ENCODE measurements at regions not wholly inside any gene's neighbourhood (a gene's known extent, or its start where the extent isn't known, plus 50 kb on each side); places are given as distances from the start of the nearest gene placed in this dataset.

DNA sequence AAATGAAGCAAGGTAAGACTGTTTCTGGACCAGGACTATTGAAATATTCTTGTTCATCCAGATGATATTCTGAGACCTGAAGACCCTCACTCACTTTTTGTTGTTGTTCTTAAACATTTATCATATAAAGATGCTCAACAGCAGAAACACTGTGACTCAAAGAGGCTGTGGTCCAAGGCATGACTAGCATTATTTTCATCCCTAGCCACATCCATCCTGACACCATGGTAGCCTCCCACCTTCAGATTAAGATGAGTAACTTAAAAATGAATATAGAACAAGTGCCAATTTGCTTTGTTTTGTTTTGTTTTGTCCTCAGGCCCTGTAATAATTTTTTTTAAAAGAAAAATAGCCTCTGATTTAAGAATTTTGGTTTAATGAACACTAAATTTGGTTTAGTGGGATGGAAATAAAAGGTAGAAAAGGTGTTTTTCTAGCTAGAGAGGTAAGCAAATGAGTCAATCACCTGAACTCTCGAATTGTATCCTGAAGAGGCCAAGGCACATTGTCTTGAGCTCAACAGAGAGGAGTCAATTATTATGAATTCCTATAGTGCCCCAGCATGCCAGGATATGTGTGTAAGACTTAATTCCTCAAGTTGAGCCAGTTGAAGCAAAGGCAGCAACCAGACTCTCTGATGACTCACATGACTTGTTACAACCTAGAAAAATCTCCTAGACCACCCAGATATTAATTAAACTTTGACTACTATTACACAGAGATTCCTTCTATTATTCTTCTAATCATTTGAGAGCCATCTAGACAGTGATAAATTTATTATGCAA lies 380.1 kb upstream of the TUSC1 start:
- no peak for DNase-seq (ENCODE audit: low spot score)

DNA sequence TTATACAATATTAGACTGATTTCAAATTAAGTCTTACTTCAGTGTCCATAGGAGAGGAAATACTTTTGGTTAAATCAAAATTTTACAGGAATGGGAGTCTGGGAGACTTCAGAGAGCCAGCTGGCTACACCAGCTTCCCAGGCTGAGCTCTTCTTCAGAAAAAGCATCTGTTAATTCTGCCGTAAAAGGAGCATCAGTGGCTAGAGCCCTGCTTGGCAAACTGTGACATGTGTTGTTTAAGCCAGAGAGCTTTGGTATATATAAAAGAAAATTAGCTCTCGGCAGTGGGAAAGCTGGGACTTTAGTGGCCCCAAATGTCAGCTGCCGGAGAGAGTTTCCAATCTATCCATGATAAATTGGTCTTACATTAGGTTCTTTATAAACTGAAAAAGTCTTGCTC lies 378.8 kb upstream of the TUSC1 start:
- DNase-seq (ENCODE audit: low spot score): no peak

DNA sequence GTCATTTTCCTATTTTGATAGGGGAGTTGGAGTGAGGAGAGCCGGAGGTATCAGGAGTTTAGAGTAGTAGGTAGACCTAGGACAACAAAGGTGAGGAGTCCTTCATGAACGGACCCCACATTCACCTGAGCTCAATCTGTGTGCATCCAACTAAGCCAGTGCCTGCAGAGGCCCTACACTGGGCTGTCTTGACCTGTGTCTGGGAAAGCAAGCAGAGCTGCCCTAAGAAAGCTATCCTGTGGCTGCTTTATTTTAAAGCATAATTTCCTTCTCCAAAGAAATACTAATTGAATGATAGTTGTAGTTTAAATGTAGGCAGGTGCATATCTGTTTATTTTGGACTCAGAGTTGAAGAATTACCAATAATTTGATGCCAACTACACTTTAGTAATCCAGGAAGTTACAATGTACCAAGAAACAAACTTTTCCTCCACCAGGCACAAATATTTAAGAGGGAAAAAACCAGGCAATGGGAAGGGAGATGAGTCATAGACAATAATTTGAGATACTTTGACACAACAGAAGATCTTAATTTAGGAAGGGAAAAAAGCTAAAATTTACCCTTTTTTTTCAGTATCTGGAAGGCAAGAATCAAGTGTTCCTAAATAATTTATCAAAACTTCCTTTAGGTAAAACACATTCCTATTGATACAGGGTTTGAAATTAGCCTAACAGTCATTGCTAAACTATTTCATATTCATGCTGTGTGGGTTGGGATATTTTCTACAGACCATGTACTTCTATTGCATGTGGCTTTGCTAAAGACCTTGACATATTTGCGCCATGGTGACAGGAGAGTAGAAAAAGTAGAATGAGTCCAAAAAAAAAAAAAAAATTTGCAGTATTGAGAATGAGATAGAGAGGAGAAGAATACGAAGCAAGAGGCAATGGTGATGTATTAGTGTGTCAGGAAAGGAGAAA lies 376.6 kb upstream of the TUSC1 start:
- no peak for DNase-seq (ENCODE audit: low spot score)

DNA sequence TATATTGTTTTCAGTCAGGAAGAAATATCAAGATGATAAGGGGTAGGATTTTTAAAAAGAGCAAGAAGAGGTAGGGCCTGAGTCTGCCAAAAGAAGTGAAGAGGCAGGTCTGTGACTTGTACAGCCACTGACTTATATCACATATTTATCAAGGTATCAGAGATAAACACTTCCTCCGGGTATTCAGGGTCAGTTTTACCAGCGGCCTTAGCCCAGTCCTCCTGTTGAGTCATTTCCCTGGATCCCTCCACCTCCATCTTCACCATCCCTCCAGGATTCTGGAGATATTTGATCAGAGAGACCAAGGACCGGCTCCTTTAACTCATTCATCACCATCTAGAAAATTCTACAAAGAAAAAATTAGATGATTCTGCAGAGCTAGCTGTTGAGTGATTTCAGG lies 375.7 kb upstream of the TUSC1 start:
- no peak for DNase-seq (ENCODE audit: low spot score)

DNA sequence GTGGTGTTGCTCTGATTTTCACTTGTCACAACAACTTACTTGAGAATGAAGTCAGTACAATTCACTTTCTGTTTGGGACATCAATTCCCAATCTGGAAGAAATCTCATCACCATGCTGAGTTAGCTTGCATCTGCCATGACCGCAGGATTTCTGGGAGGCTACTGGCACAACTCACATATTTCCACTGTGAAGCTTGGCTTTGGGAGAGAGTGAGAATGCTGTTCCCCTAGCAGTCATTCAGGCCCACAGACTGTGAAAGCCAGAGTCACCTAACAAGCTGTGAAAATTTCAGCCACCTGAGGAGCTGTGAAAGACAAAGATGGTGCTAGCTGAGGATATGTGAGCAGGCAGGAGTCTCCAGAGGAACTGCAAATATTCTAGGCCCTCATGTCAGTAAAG lies 365.2 kb upstream of the TUSC1 start:
- DNase-seq (ENCODE audit: low spot score): no peak

DNA sequence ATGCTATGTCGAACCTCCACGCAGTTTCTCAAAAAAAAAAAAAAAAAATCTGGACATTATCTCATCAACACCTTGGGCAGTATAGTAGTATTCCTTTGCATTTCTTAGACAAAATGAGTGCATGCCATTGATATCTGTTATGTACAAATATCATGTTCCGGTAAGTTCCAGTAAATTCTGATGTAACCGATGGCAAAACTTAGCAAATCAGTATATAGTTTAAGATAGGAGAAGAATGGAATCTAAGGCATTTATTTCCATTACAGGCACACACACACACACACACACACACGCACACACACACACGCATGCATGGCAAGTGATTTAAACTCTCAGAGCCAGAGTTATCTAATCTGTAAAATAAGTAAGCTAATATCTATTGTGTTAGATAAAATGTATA lies 356.5 kb upstream of the TUSC1 start:
- DNase-seq (ENCODE audit: low spot score): no peak

DNA sequence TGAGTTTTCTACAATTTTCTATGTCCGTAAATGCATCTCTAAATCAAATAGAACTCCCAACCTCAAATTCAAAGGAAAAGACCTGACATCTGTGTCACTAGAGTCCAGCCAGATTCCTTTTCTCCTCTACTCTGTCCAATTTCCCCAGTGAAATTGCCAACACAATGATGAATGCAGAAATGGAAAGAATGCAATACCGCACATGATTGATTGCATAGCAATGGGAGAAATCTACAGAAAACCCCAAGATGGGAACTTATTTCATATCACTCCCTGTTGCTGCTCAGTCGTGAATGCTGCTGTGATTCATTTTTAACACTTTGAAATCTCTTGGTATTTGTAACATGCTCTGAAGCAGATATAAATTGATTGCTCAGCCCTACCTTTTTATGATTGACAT lies 355.1 kb upstream of the TUSC1 start:
- no peak for DNase-seq (ENCODE audit: low spot score)

DNA sequence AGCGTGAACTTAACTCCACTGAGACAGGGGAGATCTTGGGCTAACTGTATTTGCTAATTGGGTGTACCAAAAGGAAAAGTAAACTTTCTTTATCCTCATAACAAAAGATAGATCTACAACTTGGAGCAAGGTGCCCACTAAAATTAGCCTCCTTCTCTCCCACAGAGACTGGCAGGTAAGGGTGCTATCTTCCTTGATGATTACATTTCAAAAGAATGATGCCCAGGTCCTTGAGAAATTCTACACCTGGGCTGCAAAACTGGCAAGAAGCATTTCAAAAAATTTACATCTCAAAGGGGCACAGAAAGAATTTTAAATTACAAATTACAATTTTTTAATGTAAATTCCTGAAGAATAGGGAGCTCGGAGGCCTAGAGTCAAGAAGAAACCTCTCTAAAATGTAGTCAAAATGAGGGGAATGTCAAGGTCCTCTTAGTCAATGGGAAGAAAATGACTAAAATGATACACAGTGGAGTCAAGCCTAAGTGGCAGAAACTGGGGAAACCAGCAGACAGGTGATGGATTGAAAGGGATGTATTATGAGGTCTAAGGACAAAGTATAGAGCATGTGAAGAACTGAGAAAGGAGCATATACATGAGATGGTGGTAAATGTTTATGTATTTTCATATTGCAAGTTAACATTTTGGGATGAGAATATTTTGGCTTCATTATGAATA lies 348.3 kb upstream of the TUSC1 start:
- no peak for DNase-seq (ENCODE audit: low spot score)

DNA sequence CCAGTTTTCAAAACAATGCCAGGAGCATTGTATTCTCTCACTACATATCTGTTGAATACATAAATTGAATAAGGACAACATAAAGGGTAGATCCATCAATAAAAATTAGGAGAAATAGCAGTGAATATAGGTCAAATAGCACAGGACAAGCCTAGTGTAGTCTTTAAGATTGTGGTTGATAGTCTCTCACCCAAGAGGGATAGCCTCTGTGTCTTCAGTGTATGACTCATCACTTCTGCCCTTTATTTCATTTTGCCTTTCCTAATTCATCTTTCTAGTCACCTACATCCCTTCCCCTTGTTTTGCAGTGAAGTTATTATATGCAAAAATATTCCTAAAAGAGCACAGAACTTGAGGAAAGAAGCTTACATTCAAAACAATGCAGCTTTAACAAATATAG lies 335.0 kb upstream of the TUSC1 start:
- DNase-seq (ENCODE audit: low spot score): no peak

DNA sequence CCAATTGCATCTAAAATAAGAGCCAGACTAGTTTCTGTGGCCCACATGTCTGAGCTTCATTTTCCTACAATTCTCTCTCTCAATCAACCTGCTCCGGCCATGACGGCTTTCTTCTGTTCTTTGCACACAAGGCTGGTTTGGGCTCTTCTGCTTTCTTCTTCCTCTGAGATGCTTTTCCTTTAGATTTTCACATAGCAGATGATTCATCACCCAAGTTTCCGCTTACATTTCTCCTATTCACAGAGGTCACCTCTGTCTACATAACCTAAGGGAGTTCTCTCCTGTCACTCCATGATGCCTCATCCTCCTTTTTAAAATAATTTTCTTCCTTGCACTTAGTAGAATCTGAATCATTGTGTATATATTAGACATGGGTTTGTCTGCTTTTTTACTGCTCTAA lies 334.6 kb upstream of the TUSC1 start:
- no peak for DNase-seq (ENCODE audit: low spot score)

DNA sequence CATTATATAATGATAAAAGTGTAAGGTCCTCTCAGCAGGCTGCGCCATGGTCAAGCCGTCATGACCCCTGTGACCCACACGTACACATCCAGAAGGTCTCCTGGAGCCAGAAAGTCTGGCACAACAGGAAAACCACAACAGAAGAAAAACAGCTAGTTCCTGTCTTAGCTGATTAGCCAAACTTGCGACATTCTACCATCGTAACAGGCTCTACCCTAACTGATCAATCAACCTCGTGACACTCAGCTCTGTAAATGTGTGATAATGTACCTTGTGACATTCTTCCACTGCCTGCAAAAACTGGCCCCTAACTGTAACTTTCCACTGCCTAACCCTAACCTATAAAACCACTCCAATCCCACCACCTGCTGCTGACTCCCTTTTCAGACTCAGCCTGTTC lies 316.4 kb upstream of the TUSC1 start:
- no peak for DNase-seq (ENCODE audit: low spot score)

DNA sequence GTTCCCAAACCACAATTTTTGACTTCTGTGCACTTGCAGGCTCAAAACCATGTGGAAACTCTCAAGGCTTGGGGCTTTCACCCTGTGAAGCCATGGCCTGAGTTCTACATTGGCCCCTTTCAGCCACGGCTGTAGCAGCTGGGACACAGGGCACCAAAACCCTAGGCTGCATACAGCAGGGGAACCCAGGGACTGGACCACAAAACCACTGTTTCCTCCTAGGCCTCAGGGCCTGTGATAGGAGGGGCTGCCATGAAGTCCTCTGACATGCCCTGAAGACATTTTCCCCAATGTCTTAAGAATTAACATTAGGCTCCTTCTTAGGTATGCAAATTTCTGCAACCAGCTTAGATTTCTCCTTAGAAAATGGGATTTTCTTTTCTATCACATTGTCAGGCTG lies 312.1 kb upstream of the TUSC1 start:
- DNase-seq (ENCODE audit: low spot score): no peak

DNA sequence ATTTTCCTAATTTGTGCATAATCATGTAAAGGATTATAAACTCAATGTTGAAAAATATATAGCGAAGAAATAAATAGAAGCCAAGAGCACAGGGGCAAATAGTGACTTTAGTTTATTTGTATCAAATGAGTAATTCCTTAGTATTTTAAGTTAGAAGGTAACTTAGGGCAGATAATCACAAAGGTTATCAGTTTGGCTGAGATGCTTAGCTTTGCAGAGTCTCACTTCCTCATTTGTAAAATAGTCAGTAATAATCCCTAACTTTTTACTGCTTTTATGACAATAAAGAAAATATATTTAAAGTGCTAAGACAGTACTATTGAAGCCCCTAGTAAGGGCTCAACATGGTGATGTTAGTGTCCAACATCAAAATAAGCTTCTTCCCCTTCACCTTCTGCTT lies 297.4 kb upstream of the TUSC1 start:
- no peak for DNase-seq (ENCODE audit: low spot score)

DNA sequence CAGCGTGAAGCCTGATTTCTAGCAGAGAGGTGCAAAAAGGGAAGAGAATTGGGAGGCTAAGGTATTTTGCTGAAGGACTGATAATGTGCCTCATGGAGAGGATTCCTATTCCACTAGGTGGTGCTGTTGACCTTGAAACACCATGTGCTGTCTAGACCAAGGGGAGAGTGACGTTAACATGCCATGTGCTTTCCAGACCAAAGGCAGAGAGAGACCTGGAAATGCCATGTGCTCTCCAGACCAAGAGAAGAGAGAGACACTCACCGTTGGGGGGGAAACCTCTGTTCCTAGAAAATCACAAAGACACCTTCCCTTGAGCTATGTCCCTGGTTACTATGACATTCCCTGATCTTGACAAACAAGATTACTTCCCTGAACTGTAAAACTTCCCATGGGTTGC lies 286.0 kb upstream of the TUSC1 start:
- DNase-seq (ENCODE audit: low spot score): peak; percentile 56

DNA sequence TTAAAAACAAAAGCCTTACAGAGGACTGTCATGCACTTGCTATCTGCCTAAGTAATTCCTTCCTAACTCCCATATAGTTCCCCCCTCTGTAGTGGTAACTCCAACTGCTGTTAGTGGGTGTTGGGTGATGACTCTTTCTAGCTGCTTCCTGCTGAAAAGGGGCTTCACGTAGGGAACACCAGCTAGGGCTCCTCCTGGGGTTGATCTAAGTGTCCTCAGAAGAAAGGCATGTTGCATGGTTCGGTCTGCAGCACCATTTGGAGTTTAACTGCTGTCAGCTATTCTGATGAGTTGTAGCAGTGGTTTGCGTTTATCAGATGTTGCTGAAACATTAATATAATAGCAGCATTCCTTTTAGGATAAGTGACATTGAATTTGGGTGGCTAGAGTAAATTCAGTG lies 281.9 kb upstream of the TUSC1 start:
- no peak for DNase-seq (ENCODE audit: low spot score)

DNA sequence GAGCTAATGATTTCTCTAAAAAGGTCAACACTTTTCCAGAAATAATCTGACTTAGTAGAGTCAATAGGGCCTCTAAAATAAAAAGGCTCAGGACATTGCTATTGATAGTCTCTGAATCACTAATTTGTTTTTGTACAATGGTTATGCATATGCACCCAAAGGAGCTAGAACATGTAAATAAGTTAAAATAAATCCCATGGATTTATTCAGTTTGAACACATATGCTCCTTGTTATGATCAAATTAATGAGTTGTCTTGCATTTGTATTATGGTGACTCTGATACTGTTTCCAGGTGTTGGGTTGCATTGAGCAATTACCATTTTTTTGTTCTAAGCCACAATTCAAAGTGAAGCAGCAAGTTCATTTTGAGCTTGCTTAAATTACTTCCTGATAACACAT lies 276.0 kb upstream of the TUSC1 start:
- DNase-seq (ENCODE audit: low spot score): no peak

DNA sequence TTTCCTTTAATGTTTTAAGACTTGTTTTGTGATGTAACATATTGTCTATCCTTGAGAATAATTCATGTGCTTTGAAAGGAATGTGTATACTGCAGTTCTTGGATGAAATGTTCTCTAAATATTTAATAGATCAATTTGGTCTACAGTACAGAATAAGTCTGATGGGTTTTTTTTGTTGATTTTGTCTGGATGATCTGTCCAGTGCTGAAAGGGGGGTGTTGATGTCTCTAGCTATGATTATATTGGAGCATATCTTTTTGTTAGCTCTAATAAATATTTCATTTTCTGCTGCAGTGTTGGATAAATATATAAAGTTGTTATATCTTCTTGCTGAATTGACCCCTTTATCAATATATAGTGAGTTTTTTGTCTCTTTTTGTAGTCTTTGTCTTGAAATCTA lies 269.9 kb upstream of the TUSC1 start:
- no peak for DNase-seq (ENCODE audit: low spot score)

DNA sequence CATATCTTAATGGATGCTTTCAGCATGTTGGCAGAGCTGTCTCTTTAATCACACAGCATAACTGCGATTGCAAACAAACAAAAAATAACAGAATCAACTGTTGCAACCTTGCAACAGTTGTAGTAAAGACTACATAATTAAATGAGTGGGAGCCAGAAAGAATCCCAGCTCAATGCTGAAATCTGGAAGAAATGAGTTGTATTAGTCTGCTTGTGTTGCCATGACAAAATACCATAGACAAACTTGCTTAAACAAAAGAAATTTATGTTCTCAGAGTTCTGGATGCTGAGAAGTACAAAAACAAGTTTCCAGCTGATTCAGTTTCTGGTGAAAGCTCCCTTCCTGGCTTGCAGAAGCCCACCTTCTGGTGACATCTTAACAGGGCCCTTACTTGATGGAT lies 260.9 kb upstream of the TUSC1 start:
- DNase-seq (ENCODE audit: low spot score): no peak

DNA sequence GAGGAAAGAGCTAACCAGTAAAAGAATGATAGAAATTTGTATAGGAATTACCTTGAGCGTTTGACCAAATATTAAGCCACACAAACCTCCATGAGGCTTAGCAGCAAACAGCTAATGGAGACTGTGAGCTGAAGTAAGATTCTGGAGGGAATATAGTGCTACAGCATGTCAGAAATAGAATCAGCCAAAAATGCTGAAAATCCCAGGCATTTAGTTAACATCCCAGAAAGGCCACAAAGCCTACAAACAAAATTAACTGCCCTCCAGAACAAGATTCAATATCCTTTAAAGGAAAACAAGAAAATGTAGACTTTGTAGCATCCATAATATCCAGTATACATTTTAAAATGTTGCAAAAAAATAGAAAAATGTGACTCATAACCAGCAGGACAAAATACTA lies 257.8 kb upstream of the TUSC1 start:
- no peak for DNase-seq (ENCODE audit: low spot score)

DNA sequence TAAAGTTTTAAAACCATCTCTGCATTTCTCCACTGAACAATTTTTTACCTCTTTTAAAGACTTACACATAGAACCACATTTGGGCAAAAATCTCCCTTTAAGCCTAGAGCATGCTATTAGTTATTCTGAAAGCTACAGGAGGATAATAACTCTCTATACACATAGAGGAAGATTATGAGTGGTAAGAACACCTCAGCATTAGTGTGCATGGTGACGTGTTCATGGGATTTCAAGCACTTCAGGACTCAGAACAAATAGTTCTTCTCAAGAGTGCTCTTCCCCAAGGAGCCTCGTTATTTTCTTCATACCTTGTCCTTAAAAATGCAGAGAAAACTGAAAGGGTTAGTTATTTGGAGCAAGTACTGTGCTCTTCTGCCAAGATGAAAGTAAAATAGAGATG lies 256.9 kb upstream of the TUSC1 start:
- no peak for DNase-seq (ENCODE audit: low spot score)

DNA sequence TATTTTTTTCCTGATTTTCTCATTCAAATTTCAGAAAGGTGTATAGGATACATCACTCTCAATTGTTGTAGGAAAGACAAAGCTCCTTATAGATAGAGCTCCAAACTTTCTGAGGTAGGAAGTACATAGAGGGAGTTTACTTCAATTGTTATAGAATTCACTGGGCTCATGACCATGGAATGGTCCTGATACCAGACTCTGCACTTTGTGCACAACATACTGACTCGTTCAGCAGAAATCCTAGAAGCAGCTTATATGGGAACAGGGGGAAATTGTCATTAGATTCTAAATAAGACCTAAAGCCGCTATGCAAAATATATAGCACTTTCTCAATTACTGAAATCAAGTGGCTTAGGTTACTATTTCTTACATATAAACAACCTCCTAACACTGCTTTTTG lies 240.5 kb upstream of the TUSC1 start:
- no peak for DNase-seq (ENCODE audit: low spot score)

DNA sequence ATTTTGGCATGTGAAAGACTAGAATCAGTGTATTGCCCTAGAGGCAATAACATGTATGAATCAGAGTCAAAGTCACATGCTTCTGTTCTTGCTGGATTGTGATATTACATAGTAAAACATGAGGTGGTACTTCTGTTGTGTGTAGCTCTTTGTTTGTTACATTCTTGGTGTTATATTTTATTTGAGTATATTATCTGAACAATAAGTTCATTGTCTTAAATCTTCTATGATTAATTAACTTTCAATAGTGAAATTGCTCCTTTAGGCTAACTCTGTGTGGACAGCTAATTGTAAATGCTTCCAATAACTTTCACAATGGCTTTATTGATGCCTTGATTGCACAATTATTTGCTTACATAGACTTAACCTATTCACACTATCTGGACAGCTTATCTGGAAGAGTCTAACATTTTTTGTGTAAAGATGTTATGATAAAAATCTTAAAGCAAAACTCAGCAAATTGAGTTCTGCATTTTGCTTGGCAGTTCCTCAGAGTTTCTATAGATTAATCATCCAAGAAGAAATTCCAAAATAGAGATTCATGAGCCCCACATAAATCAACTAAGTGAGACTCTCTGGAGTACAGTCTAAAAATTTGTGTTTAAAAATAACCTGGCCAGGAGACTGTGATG lies 239.6 kb upstream of the TUSC1 start:
- no peak for DNase-seq (ENCODE audit: low spot score)

DNA sequence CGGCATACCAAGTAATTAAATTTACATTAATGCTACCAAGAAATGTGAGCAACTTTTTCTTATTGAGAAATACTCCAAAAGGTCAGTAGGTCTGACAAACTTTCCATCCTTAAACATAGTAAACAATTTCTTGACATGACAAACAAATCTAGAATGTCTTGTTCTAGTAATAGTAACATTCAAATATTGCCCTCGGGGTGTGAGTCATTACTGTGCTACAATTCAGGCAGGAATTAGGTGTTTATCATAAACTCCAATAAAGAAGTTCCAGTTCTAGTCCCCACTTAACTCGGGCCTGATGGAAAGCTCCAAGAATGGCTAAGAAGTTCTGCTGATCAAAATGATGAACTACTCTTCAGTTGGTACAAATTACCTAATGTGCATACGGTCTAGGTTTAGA lies 235.6 kb upstream of the TUSC1 start:
- no peak for DNase-seq (ENCODE audit: low spot score)
